Effector memory CD8-positive, alpha-beta T cell (primary cell): ENCODE measurements at regions not wholly inside any gene's neighbourhood (a gene's known extent, or its start where the extent isn't known, plus 50 kb on each side); places are given as distances from the start of the nearest gene placed in this dataset.

ENCODE experiments used
- ATAC-seq: fragments of 150-1000 bp; cut with Tn5 transposase; replicated peaks from 2 replicates; pipeline ENCODE4 v1.10.0; 2021; ENCODE audit warnings: mild to moderate bottlenecking, moderate library complexity
- DNase-seq, 3 experiments: peaks; one replicate each; pipeline ENCODE4 v3.0.0; 2021
- H3K27ac Mint-ChIP-seq, 2 donors: one replicate each; pipeline ENCODE4 v1.8.0; 2022; ENCODE audit warnings: mild to moderate bottlenecking in 2 of 2, mixed read lengths in 2 of 2, moderate library complexity in 2 of 2
- H3K27me3 Mint-ChIP-seq, 2 donors: one replicate each; pipeline ENCODE4 v1.8.0; 2022; ENCODE audit warnings: mixed read lengths in 2 of 2
- H3K36me3 Mint-ChIP-seq: one replicate; pipeline ENCODE4 v1.8.0; 2022; ENCODE audit warnings: mild to moderate bottlenecking, moderate library complexity, mixed read lengths; ENCODE audit not compliant: insufficient read depth
- H3K4me1 Mint-ChIP-seq, 2 donors: one replicate each; pipeline ENCODE4 v1.8.0; 2022; ENCODE audit warnings: low read depth in 2 of 2, mixed read lengths in 2 of 2
- H3K4me3 Mint-ChIP-seq, 2 donors: one replicate each; pipeline ENCODE4 v1.8.0; 2022; ENCODE audit warnings: mild to moderate bottlenecking in 2 of 2, mixed read lengths in 2 of 2, moderate library complexity in 2 of 2
- H3K9me3 Mint-ChIP-seq, 2 donors: one replicate each; pipeline ENCODE4 v1.8.0; 2022; ENCODE audit warnings: mixed read lengths in 2 of 2

GRCh38 chr2:2805263-2805662, 474.2 kb upstream of the MYT1L start:
- no peak overlapping the region for H3K4me3 Mint-ChIP-seq
- H3K9me3 Mint-ChIP-seq: no peaks in the 10 kb centered on the region
- no peak overlapping the region for H3K27ac Mint-ChIP-seq
- ATAC-seq (no peak), DNase-seq (no peak)
- H3K27me3 Mint-ChIP-seq: peaks cover 8 to 23% of the 10 kb centered on the region in 2 donors
- H3K36me3 Mint-ChIP-seq: peaks cover 4% of the 10 kb centered on the region
- H3K4me1 Mint-ChIP-seq: no peaks in the 10 kb centered on the region

- Mint-ChIP-seq H3K9me3 (no peaks in the 10 kb centered on the region), H3K4me3 (no peak overlapping the region), H3K36me3 (peaks cover 4% of the 10 kb centered on the region), H3K27me3 (peaks cover 3 to 18% of the 10 kb centered on the region in 2 donors), H3K27ac (no peak overlapping the region), H3K4me1 (no peaks in the 10 kb centered on the region)
- ATAC-seq (no peak), DNase-seq (no peak)
Observed at GRCh38 chr2:2804528-2804927, 473.5 kb upstream of the MYT1L start.

- peaks cover 4% of the 10 kb centered on the region for H3K36me3 Mint-ChIP-seq
- DNase-seq (no peak), ATAC-seq (no peak)
- H3K9me3 Mint-ChIP-seq: no peaks in the 10 kb centered on the region
- no peak overlapping the region for H3K4me3 Mint-ChIP-seq
- H3K27ac Mint-ChIP-seq: no peak overlapping the region
- no peaks in the 10 kb centered on the region for H3K4me1 Mint-ChIP-seq
- H3K27me3 Mint-ChIP-seq: peaks cover 0 to 11% of the 10 kb centered on the region in 2 donors
Observed at GRCh38 chr2:2801458-2801857, 470.4 kb upstream of the MYT1L start.

- Mint-ChIP-seq H3K27me3 (peaks cover 0 to 11% of the 10 kb centered on the region in 2 donors), H3K4me1 (no peaks in the 10 kb centered on the region), H3K36me3 (peaks cover 4% of the 10 kb centered on the region), H3K9me3 (no peaks in the 10 kb centered on the region), H3K4me3 (no peak overlapping the region), H3K27ac (no peak overlapping the region)
- no peak for ATAC-seq
- no peak for DNase-seq
Observed at GRCh38 chr2:2800697-2801096, 469.6 kb upstream of the MYT1L start.

- no peak overlapping the region for H3K27ac Mint-ChIP-seq
- no peaks in the 10 kb centered on the region for H3K4me1 Mint-ChIP-seq
- H3K4me3 Mint-ChIP-seq: no peak overlapping the region
- ATAC-seq (no peak), DNase-seq (no peak)
- H3K9me3 Mint-ChIP-seq: no peaks in the 10 kb centered on the region
- peaks cover 0 to 7% of the 10 kb centered on the region in 2 donors for H3K27me3 Mint-ChIP-seq
- peaks cover 4% of the 10 kb centered on the region for H3K36me3 Mint-ChIP-seq
Observed at GRCh38 chr2:2800001-2800400, 468.9 kb upstream of the MYT1L start.

GRCh38 chr2:2799151-2799697, 468.1 kb upstream of the MYT1L start:
- Mint-ChIP-seq H3K27ac (no peak overlapping the region), H3K4me3 (no peak overlapping the region), H3K9me3 (peaks cover 0 to 2% of the 10 kb centered on the region in 2 donors), H3K27me3 (no peaks in the 10 kb centered on the region), H3K4me1 (no peaks in the 10 kb centered on the region), H3K36me3 (no peaks in the 10 kb centered on the region)
- DNase-seq (no peak), ATAC-seq (no peak)

- Mint-ChIP-seq H3K27me3 (peaks cover 4 to 6% of the 10 kb centered on the region in 2 donors), H3K27ac (no peak overlapping the region), H3K4me3 (no peak overlapping the region), H3K36me3 (no peaks in the 10 kb centered on the region), H3K9me3 (peaks cover 0 to 2% of the 10 kb centered on the region in 2 donors), H3K4me1 (no peaks in the 10 kb centered on the region)
- no peak for ATAC-seq
- DNase-seq: no peak
Observed at GRCh38 chr2:2798337-2798736, 467.3 kb upstream of the MYT1L start.

- H3K4me1 Mint-ChIP-seq: no peaks in the 10 kb centered on the region
- no peak overlapping the region for H3K27ac Mint-ChIP-seq
- H3K9me3 Mint-ChIP-seq: peaks cover 0 to 2% of the 10 kb centered on the region in 2 donors
- DNase-seq: no peak
- H3K36me3 Mint-ChIP-seq: no peaks in the 10 kb centered on the region
- no peak for ATAC-seq
- no peak overlapping the region for H3K4me3 Mint-ChIP-seq
- peaks cover 7 to 11% of the 10 kb centered on the region in 2 donors for H3K27me3 Mint-ChIP-seq
Observed at GRCh38 chr2:2797797-2798196, 466.7 kb upstream of the MYT1L start.

- no peak for ATAC-seq
- H3K9me3 Mint-ChIP-seq: peaks cover 0 to 2% of the 10 kb centered on the region in 2 donors
- no peak overlapping the region for H3K4me3 Mint-ChIP-seq
- no peaks in the 10 kb centered on the region for H3K36me3 Mint-ChIP-seq
- no peaks in the 10 kb centered on the region for H3K4me1 Mint-ChIP-seq
- no peak overlapping the region for H3K27ac Mint-ChIP-seq
- peaks cover 13 to 19% of the 10 kb centered on the region in 2 donors for H3K27me3 Mint-ChIP-seq
- DNase-seq: no peak
Observed at GRCh38 chr2:2796207-2796606, 465.1 kb upstream of the MYT1L start.

GRCh38 chr2:2795438-2796091, 464.5 kb upstream of the MYT1L start:
- no peak for ATAC-seq

GRCh38 chr2:2793925-2794560, 463.0 kb upstream of the MYT1L start:
- Mint-ChIP-seq H3K36me3 (no peaks in the 10 kb centered on the region), H3K4me3 (no peak overlapping the region), H3K9me3 (peaks cover 0 to 2% of the 10 kb centered on the region in 2 donors), H3K4me1 (no peaks in the 10 kb centered on the region), H3K27me3 (peaks cover 20 to 37% of the 10 kb centered on the region in 2 donors), H3K27ac (no peak overlapping the region)
- ATAC-seq (no peak), DNase-seq (no peak)

More at GRCh38 chr2:2795438-2796091, 464.5 kb upstream of the MYT1L start:
- no peak for DNase-seq
- Mint-ChIP-seq H3K27ac (no peak overlapping the region), H3K36me3 (no peaks in the 10 kb centered on the region), H3K27me3 (peaks cover 13 to 25% of the 10 kb centered on the region in 2 donors), H3K4me1 (no peaks in the 10 kb centered on the region), H3K9me3 (peaks cover 0 to 2% of the 10 kb centered on the region in 2 donors), H3K4me3 (no peak overlapping the region)

GRCh38 chr2:2793514-2793913, 462.4 kb upstream of the MYT1L start:
- ATAC-seq: no peak

GRCh38 chr2:2791606-2792005, 460.5 kb upstream of the MYT1L start:
- H3K27ac Mint-ChIP-seq: no peak overlapping the region
- peaks cover 0 to 2% of the 10 kb centered on the region in 2 donors for H3K9me3 Mint-ChIP-seq
- peaks cover 20 to 37% of the 10 kb centered on the region in 2 donors for H3K27me3 Mint-ChIP-seq
- ATAC-seq (no peak), DNase-seq (no peak)
- H3K4me1 Mint-ChIP-seq: no peaks in the 10 kb centered on the region
- no peak overlapping the region for H3K4me3 Mint-ChIP-seq
- H3K36me3 Mint-ChIP-seq: no peaks in the 10 kb centered on the region

More at GRCh38 chr2:2793514-2793913, 462.4 kb upstream of the MYT1L start:
- DNase-seq: no peak
- H3K4me1 Mint-ChIP-seq: no peaks in the 10 kb centered on the region
- H3K4me3 Mint-ChIP-seq: no peak overlapping the region
- no peak overlapping the region for H3K27ac Mint-ChIP-seq
- no peaks in the 10 kb centered on the region for H3K36me3 Mint-ChIP-seq
- peaks cover 20 to 37% of the 10 kb centered on the region in 2 donors for H3K27me3 Mint-ChIP-seq
- peaks cover 0 to 2% of the 10 kb centered on the region in 2 donors for H3K9me3 Mint-ChIP-seq

- Mint-ChIP-seq H3K27me3 (peaks cover 20 to 37% of the 10 kb centered on the region in 2 donors), H3K4me1 (no peaks in the 10 kb centered on the region), H3K27ac (no peak overlapping the region), H3K9me3 (peaks cover 0 to 2% of the 10 kb centered on the region in 2 donors), H3K36me3 (no peaks in the 10 kb centered on the region), H3K4me3 (no peak overlapping the region)
- DNase-seq: no peak
- ATAC-seq: no peak
Observed at GRCh38 chr2:2791031-2791430, 460.0 kb upstream of the MYT1L start.
